HG03135 (cell line): ENCODE measurements at regions not wholly inside any gene's neighbourhood (a gene's known extent, or its start where the extent isn't known, plus 50 kb on each side); places are given as distances from the start of the nearest gene placed in this dataset.

Source experiments
- ATAC-seq: cut with Tn5 transposase; IDR thresholded peaks from one replicate; pipeline ENCODE4 v1.9.1; 2021; ENCODE audit warnings: mild to moderate bottlenecking, moderate library complexity; ENCODE audit not compliant: unreplicated experiment

GRCh38 chr6:4563156-4563555 is 213.0 kb upstream of the CDYL start:
- no peak for ATAC-seq

DNA sequence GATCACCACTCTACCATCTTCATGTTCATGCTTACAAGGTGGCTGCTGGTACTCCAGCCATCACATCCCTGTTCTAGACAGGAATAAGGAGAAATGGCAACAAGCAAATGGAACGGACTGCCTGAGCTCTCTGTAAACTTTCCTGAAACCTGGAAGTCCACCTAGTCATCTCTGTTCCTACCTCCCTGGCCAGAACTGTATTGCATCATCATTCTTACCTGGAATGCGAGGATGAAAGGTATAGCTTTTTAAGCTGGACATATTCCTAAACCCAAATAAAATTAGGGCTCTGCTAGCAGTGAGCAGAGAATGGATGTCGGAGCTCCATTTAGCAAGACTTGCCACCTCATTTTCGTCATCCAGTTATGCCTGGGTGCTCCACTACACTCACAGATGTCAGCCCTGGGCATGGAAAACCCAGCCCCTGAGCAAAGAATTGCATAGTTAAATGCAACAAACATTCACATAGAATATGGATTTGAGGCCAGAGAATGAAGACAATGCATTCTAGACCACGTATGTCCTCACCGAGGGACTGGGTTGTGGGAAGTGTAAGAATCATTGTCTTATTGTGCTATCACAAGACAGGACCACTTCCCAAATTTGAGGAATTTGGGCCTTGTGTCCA is 214.3 kb upstream of the CDYL start:
- no peak for ATAC-seq

DNA sequence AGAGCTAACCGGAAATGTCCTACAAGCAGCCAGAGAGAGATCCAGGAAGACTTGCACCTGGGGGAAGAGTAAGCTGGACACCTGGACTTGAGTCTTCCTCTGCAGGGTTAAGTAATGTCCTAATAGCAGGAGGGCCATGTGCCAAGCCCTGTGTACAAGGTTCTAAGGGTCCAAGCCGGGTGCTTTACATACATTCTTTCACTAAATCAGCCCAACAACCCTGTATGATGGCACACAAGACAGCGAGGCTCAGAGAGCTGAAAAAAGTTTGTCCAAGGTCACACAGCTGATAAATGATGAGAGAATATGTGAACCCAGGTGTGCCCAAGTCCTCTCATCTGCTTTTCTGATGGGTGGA is 215.1 kb upstream of the CDYL start:
- no peak for ATAC-seq

GRCh38 chr6:4560221-4561077 is 215.8 kb upstream of the CDYL start:
- no peak for ATAC-seq

GRCh38 chr6:4559281-4559875 is 216.8 kb upstream of the CDYL start:
- no peak for ATAC-seq

DNA sequence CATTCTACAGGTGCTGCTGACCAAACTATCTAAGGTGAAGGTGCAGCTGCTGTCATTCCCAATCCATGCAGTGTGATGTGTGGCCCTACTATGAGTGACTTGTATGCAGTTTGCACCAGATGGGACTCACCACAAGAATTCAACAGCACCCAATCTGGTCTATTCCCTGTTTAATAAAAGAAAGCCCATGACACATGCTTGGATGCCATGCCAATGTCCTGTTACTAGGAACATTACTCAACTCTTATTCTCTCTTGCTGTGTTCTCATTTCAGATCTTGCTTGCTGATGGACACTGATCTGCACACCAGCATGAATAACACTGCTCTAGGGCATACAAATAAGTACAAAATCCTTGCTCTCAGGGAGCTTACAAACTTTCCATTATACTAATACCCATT is 221.6 kb upstream of the CDYL start:
- ATAC-seq: no peak

DNA sequence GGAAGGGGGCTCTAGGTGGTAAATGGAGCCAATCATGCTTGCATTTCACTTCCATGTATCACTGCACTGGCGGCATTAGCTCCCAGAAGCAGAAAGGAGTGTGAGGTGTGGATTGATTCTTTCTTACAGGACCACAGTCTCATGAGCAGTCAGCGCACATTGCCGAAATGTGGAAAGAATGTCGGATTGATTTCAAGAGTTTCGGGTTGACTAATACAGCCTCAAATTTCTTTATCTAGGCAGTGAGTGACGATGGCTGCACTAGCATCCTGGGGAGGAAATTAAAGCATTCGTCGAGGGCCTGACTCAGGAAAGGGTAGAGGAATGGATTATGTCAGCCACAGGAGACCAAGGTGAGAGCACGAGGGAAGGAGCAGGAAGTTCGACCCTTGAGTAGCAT is 222.8 kb upstream of the CDYL start:
- no peak for ATAC-seq

DNA sequence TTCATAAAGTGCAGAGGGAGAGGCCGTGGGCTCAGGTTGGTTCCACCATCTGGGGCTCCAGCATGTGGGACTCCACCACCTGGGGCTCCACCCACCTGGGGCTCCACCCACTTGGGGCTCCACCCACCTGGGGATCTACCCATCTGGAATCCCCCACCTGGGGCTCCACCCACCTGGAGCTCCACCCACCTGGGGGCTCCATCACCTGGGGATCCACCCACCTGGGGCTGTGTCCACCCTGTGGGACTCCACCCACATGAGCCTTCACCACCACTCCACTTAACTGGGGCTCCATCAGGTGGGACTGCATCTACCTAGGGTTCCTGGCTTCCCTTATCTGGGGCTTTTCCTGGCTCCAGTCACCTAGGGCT is 226.0 kb upstream of the CDYL start:
- ATAC-seq: no peak

GRCh38 chr6:4549556-4550226 is 226.5 kb upstream of the CDYL start:
- ATAC-seq: no peak

GRCh38 chr6:4545893-4546292 is 230.3 kb upstream of the CDYL start:
- ATAC-seq: no peak

DNA sequence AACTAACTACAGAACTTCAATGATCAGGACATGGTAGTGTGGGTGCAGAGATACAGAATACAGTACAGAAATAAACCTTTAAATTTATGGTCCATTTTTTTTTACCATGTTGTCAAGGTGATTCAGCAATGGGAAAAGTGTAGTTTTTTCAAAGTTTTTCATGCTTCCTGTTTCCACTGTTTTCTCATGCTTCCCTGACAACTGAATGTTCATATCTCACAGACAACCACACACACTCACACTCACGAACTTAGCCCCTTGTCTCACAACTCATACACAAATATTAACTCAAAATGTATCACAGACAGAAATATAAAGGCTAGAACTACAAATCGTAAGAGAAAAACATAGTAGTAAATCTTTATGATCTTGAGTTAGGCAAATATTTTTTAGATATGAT is 232.6 kb upstream of the CDYL start:
- ATAC-seq: no peak

GRCh38 chr6:4533576-4533975 is 242.6 kb upstream of the CDYL start:
- ATAC-seq: no peak

- ATAC-seq: no peak
Measured at GRCh38 chr6:4531406-4531805, 244.8 kb upstream of the CDYL start.

GRCh38 chr6:4522453-4522852 is 253.8 kb upstream of the CDYL start:
- no peak for ATAC-seq

DNA sequence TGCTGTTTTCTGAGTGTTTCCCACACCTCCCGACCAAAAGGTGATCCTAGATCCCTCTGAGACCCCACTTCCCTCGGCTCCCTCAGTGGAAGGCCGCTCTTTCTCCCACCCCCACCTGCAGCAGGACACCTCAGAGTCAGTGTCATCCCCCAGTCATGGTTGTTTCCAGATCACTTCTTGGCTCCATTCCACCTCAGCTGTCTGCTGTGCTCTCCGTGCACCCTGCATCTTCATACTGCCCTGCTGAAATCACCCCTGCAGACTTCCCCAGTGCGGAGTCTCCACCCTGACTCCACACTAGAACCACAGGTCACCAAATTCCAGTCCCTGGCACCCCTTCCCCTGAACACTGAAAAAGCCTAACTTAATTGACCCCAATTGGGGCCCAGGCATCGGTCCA is 255.1 kb upstream of the CDYL start:
- ATAC-seq: no peak

- no peak for ATAC-seq
Measured at GRCh38 chr6:4518506-4518905, 257.7 kb upstream of the CDYL start.

GRCh38 chr6:4516206-4516605 is 260.0 kb upstream of the CDYL start:
- ATAC-seq: no peak

DNA sequence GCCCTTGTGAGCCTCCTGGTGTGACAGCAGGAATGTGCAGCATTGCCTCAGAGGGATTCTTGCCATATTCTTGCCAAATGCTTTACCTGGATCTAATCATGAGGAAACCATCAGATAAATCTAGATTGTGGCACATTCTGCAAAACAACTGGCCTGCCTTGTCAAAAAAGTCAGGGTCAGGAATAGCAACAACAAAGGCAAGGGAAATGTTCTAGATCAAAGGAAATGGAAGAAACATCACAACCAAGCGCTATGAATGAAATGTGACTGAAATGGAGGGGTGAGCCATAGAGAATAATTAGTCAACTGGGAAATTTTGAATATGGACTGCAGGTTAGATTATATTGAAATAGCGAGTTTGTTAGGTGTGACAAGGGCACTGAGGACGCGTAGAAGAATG is 262.6 kb upstream of the CDYL start:
- no peak for ATAC-seq

DNA sequence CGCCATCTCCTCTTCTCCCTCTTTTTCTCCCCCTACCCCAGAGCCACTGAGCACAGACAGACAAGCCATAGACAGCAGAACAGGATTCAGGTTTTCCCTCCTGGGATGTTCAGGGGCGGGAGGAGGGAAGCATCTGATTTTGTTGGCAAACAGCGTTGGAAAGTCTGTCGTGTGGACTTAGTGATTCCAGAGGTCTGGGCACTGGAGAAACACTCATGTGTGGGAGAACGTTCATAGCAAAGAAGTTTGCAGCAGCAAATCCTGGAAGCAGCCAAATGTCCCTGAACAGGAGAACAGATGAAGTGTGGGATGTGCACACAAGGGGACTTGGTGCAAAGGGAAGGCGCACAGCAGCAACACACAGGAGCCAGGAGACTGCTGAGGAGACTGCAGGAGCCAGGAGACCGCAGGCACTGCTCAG is 264.1 kb upstream of the CDYL start:
- ATAC-seq: no peak

GRCh38 chr6:4511641-4512020 is 264.6 kb upstream of the CDYL start:
- ATAC-seq: no peak

GRCh38 chr6:4510906-4511640 is 265.1 kb upstream of the CDYL start:
- ATAC-seq: no peak
